Nephron (organoid): ENCODE measurements at regions not wholly inside any gene's neighbourhood (a gene's known extent, or its start where the extent isn't known, plus 50 kb on each side); places are given as distances from the start of the nearest gene placed in this dataset.

Experiments
- H3K27ac Mint-ChIP-seq, 3 experiments: 2 replicates each; pipeline ENCODE4 v1.8.0; 2020; ENCODE audit warnings: mixed read lengths in 3 of 3, mild to moderate bottlenecking in 2 of 3, moderate library complexity in 1 of 3
- H3K27me3 Mint-ChIP-seq: 2 replicates; pipeline ENCODE4 v1.8.0; 2021; ENCODE audit warnings: low read depth, mild to moderate bottlenecking, moderate library complexity, mixed read lengths
- H3K36me3 Mint-ChIP-seq: 2 replicates; pipeline ENCODE4 v1.8.0; 2020; ENCODE audit warnings: low read depth, mixed read lengths
- H3K4me1 Mint-ChIP-seq: 2 replicates; pipeline ENCODE4 v1.8.0; 2020; ENCODE audit warnings: mixed read lengths
- H3K4me3 Mint-ChIP-seq, 3 experiments: 2 replicates each; pipeline ENCODE4 v1.8.0; 2020; ENCODE audit warnings: mild to moderate bottlenecking in 3 of 3, mixed read lengths in 3 of 3, moderate library complexity in 2 of 3
- H3K9me3 Mint-ChIP-seq: 2 replicates; pipeline ENCODE4 v1.8.0; 2020; ENCODE audit warnings: mixed read lengths
- TF ChIP-seq, protein P1 (sequence below), 3 experiments: fragments of 200-600 bp; sonication (generic); IDR thresholded peaks; one replicate each; pipeline ENCODE4 v1.5.0; 2021; ENCODE audit warnings: antibody characterized with exemption in 3 of 3; ENCODE audit not compliant: unreplicated experiment in 3 of 3

DNA sequence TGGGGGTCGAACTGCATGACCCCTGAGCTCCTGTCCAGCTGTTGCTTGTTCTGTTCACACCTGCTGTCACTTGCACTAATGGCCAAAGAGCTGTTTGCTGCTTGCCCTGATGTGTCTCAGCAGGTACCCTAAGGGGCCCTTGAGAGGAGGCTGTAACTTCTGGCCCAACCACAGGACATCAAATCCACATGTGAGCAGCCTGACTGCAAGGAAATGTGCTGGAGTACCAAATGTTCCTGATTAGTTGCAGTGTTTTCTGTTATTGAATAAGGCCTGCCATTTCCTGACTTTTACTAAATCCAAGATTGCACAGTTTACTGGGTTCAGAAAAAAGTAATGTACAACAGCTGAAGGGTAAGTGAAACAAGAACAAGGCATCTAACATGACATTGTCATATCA is 91.7 kb upstream of the IL6 start:
- peaks cover 12% of the 10 kb centered on the region for H3K4me1 Mint-ChIP-seq
- no peak overlapping the region for H3K4me3 Mint-ChIP-seq
- H3K9me3 Mint-ChIP-seq, result peaks cover 7% of the 10 kb centered on the region

DNA sequence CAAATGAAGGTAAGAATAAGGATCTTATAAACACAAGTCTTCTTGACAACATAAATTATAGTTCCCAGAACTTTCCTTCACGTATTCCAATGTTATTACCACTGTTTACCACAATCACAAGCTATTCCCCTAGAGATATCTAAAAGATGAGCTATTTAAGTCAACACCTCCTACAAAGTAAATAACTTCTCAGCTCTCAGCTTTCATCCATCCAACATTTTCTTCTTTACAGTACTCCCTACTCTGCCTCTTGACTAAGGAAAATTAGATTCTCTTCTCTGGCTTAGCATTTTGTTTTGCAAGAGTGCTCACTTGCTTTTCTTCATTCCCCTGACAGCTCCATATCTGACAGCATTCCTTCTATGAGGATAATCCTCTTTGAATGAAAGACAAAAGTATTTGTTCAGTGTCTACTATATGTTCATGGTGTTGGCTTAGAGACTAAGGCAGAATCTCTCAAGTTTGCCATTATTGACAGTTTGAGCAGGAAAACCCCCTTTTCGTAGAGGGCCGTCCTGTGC is 93.0 kb upstream of the IL6 start:
- Mint-ChIP-seq H3K9me3 (peaks cover under 1% of the 10 kb centered on the region), H3K27me3 (no peaks in the 10 kb centered on the region), H3K4me3 (no peak overlapping the region), H3K27ac (peak overlapping the region in 1 of 3 experiments; percentile 17), H3K4me1 (peaks cover 18% of the 10 kb centered on the region), H3K36me3 (no peaks in the 10 kb centered on the region)
- TF ChIP-seq, protein P1, sequence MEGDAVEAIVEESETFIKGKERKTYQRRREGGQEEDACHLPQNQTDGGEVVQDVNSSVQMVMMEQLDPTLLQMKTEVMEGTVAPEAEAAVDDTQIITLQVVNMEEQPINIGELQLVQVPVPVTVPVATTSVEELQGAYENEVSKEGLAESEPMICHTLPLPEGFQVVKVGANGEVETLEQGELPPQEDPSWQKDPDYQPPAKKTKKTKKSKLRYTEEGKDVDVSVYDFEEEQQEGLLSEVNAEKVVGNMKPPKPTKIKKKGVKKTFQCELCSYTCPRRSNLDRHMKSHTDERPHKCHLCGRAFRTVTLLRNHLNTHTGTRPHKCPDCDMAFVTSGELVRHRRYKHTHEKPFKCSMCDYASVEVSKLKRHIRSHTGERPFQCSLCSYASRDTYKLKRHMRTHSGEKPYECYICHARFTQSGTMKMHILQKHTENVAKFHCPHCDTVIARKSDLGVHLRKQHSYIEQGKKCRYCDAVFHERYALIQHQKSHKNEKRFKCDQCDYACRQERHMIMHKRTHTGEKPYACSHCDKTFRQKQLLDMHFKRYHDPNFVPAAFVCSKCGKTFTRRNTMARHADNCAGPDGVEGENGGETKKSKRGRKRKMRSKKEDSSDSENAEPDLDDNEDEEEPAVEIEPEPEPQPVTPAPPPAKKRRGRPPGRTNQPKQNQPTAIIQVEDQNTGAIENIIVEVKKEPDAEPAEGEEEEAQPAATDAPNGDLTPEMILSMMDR (IDR thresholded peaks at IDR 0.05; ENCODE audit: unreplicated experiment in 3 of 3), result no peak

More for the DNA sequence above, 91.7 kb upstream of the IL6 start:
- Mint-ChIP-seq H3K27ac (no peak overlapping the region), H3K36me3 (no peaks in the 10 kb centered on the region), H3K27me3 (no peaks in the 10 kb centered on the region)
- TF ChIP-seq, protein P1 (IDR thresholded peaks at IDR 0.05; ENCODE audit: unreplicated experiment in 3 of 3), result no peak

DNA sequence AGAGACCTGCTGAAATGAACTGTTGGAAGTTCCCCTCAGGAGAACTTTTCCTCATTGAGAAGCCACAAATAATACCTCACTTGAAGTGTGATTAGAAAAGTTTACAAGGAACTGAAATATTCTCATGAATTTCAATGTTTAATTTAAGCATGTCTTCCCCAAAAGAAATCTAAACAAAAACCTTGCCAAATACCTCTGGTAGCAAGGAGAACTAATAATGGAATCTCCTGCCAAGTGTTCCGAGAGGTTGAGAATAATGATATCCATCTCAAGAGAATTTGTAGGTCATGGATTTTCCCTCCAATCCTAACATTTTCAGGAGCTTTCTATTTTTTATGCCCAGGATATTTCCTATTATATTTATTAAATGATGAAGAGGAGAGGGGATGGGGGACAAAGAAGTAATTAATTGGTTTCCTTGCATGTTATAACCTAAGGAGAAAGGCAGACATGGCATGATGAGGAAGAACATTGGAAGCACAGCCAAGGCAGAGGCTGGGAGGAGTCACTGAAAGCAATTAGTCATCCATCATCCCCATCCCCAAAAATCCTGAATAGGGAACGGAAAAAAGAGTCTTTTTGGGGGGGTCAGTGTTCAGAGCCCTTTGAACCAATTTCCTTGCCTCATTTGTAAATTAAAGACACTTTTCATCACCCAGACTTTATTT is 93.6 kb upstream of the IL6 start:
- Mint-ChIP-seq H3K4me1 (peaks cover 24% of the 10 kb centered on the region), H3K27ac (no peak overlapping the region), H3K36me3 (no peaks in the 10 kb centered on the region), H3K9me3 (no peaks in the 10 kb centered on the region), H3K4me3 (no peak overlapping the region), H3K27me3 (no peaks in the 10 kb centered on the region)
- TF ChIP-seq, protein P1 (IDR thresholded peaks at IDR 0.05; ENCODE audit: unreplicated experiment in 3 of 3), result no peak

GRCh38 chr7:22632674-22633073 is 94.3 kb upstream of the IL6 start:
- TF ChIP-seq, protein P1 (IDR thresholded peaks at IDR 0.05; ENCODE audit: unreplicated experiment in 3 of 3), result no peak
- no peaks in the 10 kb centered on the region for H3K9me3 Mint-ChIP-seq
- no peak overlapping the region for H3K27ac Mint-ChIP-seq
- H3K27me3 Mint-ChIP-seq, result no peaks in the 10 kb centered on the region
- peaks cover 25% of the 10 kb centered on the region for H3K4me1 Mint-ChIP-seq
- H3K4me3 Mint-ChIP-seq, result no peak overlapping the region
- no peaks in the 10 kb centered on the region for H3K36me3 Mint-ChIP-seq

GRCh38 chr7:22631730-22632129 is 95.3 kb upstream of the IL6 start:
- Mint-ChIP-seq H3K9me3 (no peaks in the 10 kb centered on the region), H3K4me3 (no peak overlapping the region), H3K27me3 (no peaks in the 10 kb centered on the region), H3K4me1 (peaks cover 25% of the 10 kb centered on the region), H3K27ac (no peak overlapping the region), H3K36me3 (no peaks in the 10 kb centered on the region)
- TF ChIP-seq, protein P1 (IDR thresholded peaks at IDR 0.05; ENCODE audit: unreplicated experiment in 3 of 3), result no peak

- no peak overlapping the region for H3K4me3 Mint-ChIP-seq
- no peak overlapping the region for H3K27ac Mint-ChIP-seq
- no peaks in the 10 kb centered on the region for H3K9me3 Mint-ChIP-seq
- H3K36me3 Mint-ChIP-seq, result no peaks in the 10 kb centered on the region
- peaks cover 25% of the 10 kb centered on the region for H3K4me1 Mint-ChIP-seq
- no peaks in the 10 kb centered on the region for H3K27me3 Mint-ChIP-seq
- TF ChIP-seq, protein P1 (IDR thresholded peaks at IDR 0.05; ENCODE audit: unreplicated experiment in 3 of 3), result no peak
Measured at GRCh38 chr7:22630069-22630468, 96.9 kb upstream of the IL6 start.
